Liver (tissue), 3 donors: ENCODE measurements at regions not wholly inside any gene's neighbourhood (a gene's known extent, or its start where the extent isn't known, plus 50 kb on each side); places are given as distances from the start of the nearest gene placed in this dataset.

Source experiments
- ATF3 ChIP-seq: IDR thresholded peaks from 2 replicates; pipeline ENCODE4 v1.6.1; 2016; ENCODE audit warnings: antibody characterized with exemption
- CTCF ChIP-seq: fragments of 150-350 bp; IDR thresholded peaks from 2 replicates; pipeline ENCODE4 v1.5.1; 2017; ENCODE audit warnings: improper control_type of control experiment, low read depth, low read length; ENCODE audit not compliant: missing input control
- EGR1 ChIP-seq, 2 donors: IDR thresholded peaks; 2 replicates each; pipeline ENCODE4 v1.6.1; 2016 to 2018; ENCODE audit warnings: antibody characterized with exemption in 2 of 2, low read depth in 2 of 2
- GABPA ChIP-seq, 2 donors: IDR thresholded peaks in 1 of 2; conservative IDR thresholded peaks in 1 of 2; 2 replicates each; pipeline ENCODE4 v1.6.1; 2016; ENCODE audit warnings: antibody characterized with exemption in 2 of 2, mild to moderate bottlenecking in 1 of 2, moderate library complexity in 1 of 2
- MAX ChIP-seq: IDR thresholded peaks from 2 replicates; pipeline ENCODE4 v1.6.1; 2016; ENCODE audit warnings: antibody characterized with exemption
- RAD21 ChIP-seq, 2 donors: IDR thresholded peaks; 2 replicates each; pipeline ENCODE4 v1.6.1; 2016; ENCODE audit warnings: antibody characterized with exemption in 2 of 2, mild to moderate bottlenecking in 2 of 2
- REST ChIP-seq: IDR thresholded peaks from 2 replicates; pipeline ENCODE4 v1.6.1; 2016; ENCODE audit warnings: antibody characterized with exemption, mild to moderate bottlenecking
- RXRA ChIP-seq, 2 donors: IDR thresholded peaks; 2 replicates each; pipeline ENCODE4 v1.6.1; 2017 to 2018; ENCODE audit warnings: antibody characterized with exemption in 2 of 2, mild to moderate bottlenecking in 1 of 2
- TAF1 ChIP-seq: conservative IDR thresholded peaks from 2 replicates; pipeline ENCODE4 v1.6.1; 2016; ENCODE audit warnings: antibody characterized with exemption, mild to moderate bottlenecking
- YY1 ChIP-seq: IDR thresholded peaks from 2 replicates; pipeline ENCODE4 v1.6.1; 2016; ENCODE audit warnings: antibody characterized with exemption, mild to moderate bottlenecking
- ZBTB33 ChIP-seq: IDR thresholded peaks from 2 replicates; pipeline ENCODE4 v1.6.1; 2016; ENCODE audit warnings: antibody characterized with exemption
- donor health status: healthy.
- donor health status: healthy.

- TF ChIP-seq EGR1 (IDR thresholded peaks at IDR 0.05; ENCODE audit: low read depth in 2 of 2) = no peak
- TF ChIP-seq CTCF = no peak
- no peak for TF ChIP-seq RAD21 (IDR thresholded peaks at IDR 0.05)
- no peak for TF ChIP-seq GABPA (IDR thresholded peaks at IDR 0.05 in 1 of 2, conservative IDR thresholded peaks at IDR 0.05 in 1 of 2)
- TF ChIP-seq REST = no peak
- TF ChIP-seq ZBTB33 = no peak
- TF ChIP-seq TAF1 = no peak
- TF ChIP-seq YY1 = no peak
- no peak for TF ChIP-seq MAX
- TF ChIP-seq ATF3 = no peak
- TF ChIP-seq RXRA (IDR thresholded peaks at IDR 0.05) = no peak
Observed at GRCh38 chr13:94896238-94896637, 183.9 kb upstream of the SOX21 start.
